ENCODE measurements at regions not wholly inside any gene's neighbourhood (a gene's known extent, or its start where the extent isn't known, plus 50 kb on each side); places are given as distances from the start of the nearest gene placed in this dataset.

- TF ChIP-seq, protein P1, sequence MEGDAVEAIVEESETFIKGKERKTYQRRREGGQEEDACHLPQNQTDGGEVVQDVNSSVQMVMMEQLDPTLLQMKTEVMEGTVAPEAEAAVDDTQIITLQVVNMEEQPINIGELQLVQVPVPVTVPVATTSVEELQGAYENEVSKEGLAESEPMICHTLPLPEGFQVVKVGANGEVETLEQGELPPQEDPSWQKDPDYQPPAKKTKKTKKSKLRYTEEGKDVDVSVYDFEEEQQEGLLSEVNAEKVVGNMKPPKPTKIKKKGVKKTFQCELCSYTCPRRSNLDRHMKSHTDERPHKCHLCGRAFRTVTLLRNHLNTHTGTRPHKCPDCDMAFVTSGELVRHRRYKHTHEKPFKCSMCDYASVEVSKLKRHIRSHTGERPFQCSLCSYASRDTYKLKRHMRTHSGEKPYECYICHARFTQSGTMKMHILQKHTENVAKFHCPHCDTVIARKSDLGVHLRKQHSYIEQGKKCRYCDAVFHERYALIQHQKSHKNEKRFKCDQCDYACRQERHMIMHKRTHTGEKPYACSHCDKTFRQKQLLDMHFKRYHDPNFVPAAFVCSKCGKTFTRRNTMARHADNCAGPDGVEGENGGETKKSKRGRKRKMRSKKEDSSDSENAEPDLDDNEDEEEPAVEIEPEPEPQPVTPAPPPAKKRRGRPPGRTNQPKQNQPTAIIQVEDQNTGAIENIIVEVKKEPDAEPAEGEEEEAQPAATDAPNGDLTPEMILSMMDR (IDR thresholded peaks at IDR 0.05; ENCODE audit: insufficient read depth, low read depth, low read length): peak; percentile 65
- no peak for TF ChIP-seq EZH2 (IDR thresholded peaks at IDR 0.05; ENCODE audit: insufficient read depth, low read length)
- no peaks in the 10 kb centered on the region for H3K27me3 ChIP-seq (ENCODE audit: insufficient read depth, low read length)
- no peaks in the 10 kb centered on the region for H3K79me2 ChIP-seq (ENCODE audit: insufficient read depth, low read length)
- no peak overlapping the region for H3K9ac ChIP-seq (ENCODE audit: low read length)
- H3K4me3 ChIP-seq (ENCODE audit: insufficient read depth, low read depth, low read length): no peak overlapping the region
- DNase-seq (ENCODE audit: low read depth) (no peak), FAIRE-seq (no peak)
- Mint-ChIP-seq H3K4me1 (ENCODE audit: low read depth, unreplicated experiment) (no peaks in the 10 kb centered on the region), H3K9me3 (ENCODE audit: unreplicated experiment) (no peaks in the 10 kb centered on the region), H3K36me3 (ENCODE audit: low read depth, unreplicated experiment) (peaks cover 2% of the 10 kb centered on the region), H3K27me3 (ENCODE audit: low read depth, unreplicated experiment) (peaks cover 4% of the 10 kb centered on the region), H3K4me3 (ENCODE audit: unreplicated experiment) (no peak overlapping the region), H3K27ac (ENCODE audit: unreplicated experiment) (no peak overlapping the region)
- no peak overlapping the region for H2AFZ ChIP-seq (ENCODE audit: low read depth, low read length)
- H3K27ac ChIP-seq (ENCODE audit: low read depth, low read length): no peak overlapping the region
- no peaks in the 10 kb centered on the region for H4K20me1 ChIP-seq (ENCODE audit: insufficient read depth, low read length)
- H3K36me3 ChIP-seq (ENCODE audit: insufficient read depth, low read length): no peaks in the 10 kb centered on the region
- H3K9me3 ChIP-seq (ENCODE audit: insufficient read depth, low read depth, low read length): no peaks in the 10 kb centered on the region
- H3K4me1 ChIP-seq (ENCODE audit: insufficient read depth, low read length): no peaks in the 10 kb centered on the region
- peak overlapping the region; percentile 32 for H3K4me2 ChIP-seq (ENCODE audit: low read length)
Observed at GRCh38 chr2:41698678-41699422, 349.0 kb upstream of the PKDCC start.

GRCh38 chr2:41701231-41701630 is 346.6 kb upstream of the PKDCC start:
- H2AFZ ChIP-seq (ENCODE audit: low read depth, low read length): no peak overlapping the region
- DNase-seq (ENCODE audit: low read depth) (no peak), FAIRE-seq (no peak)
- Mint-ChIP-seq H3K27me3 (ENCODE audit: low read depth, unreplicated experiment) (no peaks in the 10 kb centered on the region), H3K9me3 (ENCODE audit: unreplicated experiment) (no peaks in the 10 kb centered on the region), H3K4me3 (ENCODE audit: unreplicated experiment) (no peak overlapping the region), H3K27ac (ENCODE audit: unreplicated experiment) (no peak overlapping the region), H3K4me1 (ENCODE audit: low read depth, unreplicated experiment) (no peaks in the 10 kb centered on the region), H3K36me3 (ENCODE audit: low read depth, unreplicated experiment) (peaks cover 2% of the 10 kb centered on the region)
- H3K4me2 ChIP-seq (ENCODE audit: low read length): no peak overlapping the region
- no peak overlapping the region for H3K27ac ChIP-seq (ENCODE audit: low read depth, low read length)
- H3K27me3 ChIP-seq (ENCODE audit: insufficient read depth, low read length): no peaks in the 10 kb centered on the region
- H3K9me3 ChIP-seq (ENCODE audit: insufficient read depth, low read depth, low read length): no peaks in the 10 kb centered on the region
- no peak overlapping the region for H3K4me3 ChIP-seq (ENCODE audit: insufficient read depth, low read depth, low read length)
- TF ChIP-seq, protein P1 (IDR thresholded peaks at IDR 0.05; ENCODE audit: insufficient read depth, low read depth, low read length): no peak
- TF ChIP-seq EZH2 (IDR thresholded peaks at IDR 0.05; ENCODE audit: insufficient read depth, low read length): no peak
- H3K4me1 ChIP-seq (ENCODE audit: insufficient read depth, low read length): no peaks in the 10 kb centered on the region
- H3K9ac ChIP-seq (ENCODE audit: low read length): no peak overlapping the region
- no peaks in the 10 kb centered on the region for H4K20me1 ChIP-seq (ENCODE audit: insufficient read depth, low read length)
- no peaks in the 10 kb centered on the region for H3K79me2 ChIP-seq (ENCODE audit: insufficient read depth, low read length)
- no peaks in the 10 kb centered on the region for H3K36me3 ChIP-seq (ENCODE audit: insufficient read depth, low read length)

DNA sequence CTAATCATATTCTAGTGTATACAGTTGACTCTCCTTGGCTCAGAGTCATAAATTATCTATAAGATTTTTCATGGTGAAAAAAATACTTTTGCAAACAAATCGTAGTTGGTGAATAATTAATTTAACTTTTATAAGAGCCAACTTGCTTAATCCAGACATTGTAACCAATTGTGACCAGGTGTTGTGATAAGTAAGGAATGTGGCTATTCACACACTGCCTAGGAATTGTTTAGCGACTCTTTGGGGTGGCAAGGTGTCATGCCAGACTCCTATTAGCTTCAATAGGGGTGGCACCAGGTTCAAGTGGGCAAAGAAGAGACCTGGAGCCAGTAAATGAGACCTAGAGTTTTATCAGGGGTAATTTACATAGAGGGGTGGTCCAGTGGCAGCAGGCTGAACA is 344.7 kb upstream of the PKDCC start:
- H3K4me3 Mint-ChIP-seq (ENCODE audit: unreplicated experiment): no peak overlapping the region
- no peaks in the 10 kb centered on the region for H3K36me3 Mint-ChIP-seq (ENCODE audit: low read depth, unreplicated experiment)
- H3K27me3 Mint-ChIP-seq (ENCODE audit: low read depth, unreplicated experiment): peaks cover 2% of the 10 kb centered on the region
- H3K9me3 ChIP-seq (ENCODE audit: insufficient read depth, low read depth, low read length): no peaks in the 10 kb centered on the region
- H3K4me2 ChIP-seq (ENCODE audit: low read length): no peak overlapping the region
- no peaks in the 10 kb centered on the region for H3K4me1 ChIP-seq (ENCODE audit: insufficient read depth, low read length)
- no peaks in the 10 kb centered on the region for H3K4me1 Mint-ChIP-seq (ENCODE audit: low read depth, unreplicated experiment)
- H2AFZ ChIP-seq (ENCODE audit: low read depth, low read length): no peak overlapping the region
- FAIRE-seq (no peak), DNase-seq (ENCODE audit: low read depth) (no peak)
- no peak overlapping the region for H3K27ac ChIP-seq (ENCODE audit: low read depth, low read length)
- H3K4me3 ChIP-seq (ENCODE audit: insufficient read depth, low read depth, low read length): no peak overlapping the region
- H3K79me2 ChIP-seq (ENCODE audit: insufficient read depth, low read length): no peaks in the 10 kb centered on the region
- no peaks in the 10 kb centered on the region for H3K36me3 ChIP-seq (ENCODE audit: insufficient read depth, low read length)
- no peaks in the 10 kb centered on the region for H3K27me3 ChIP-seq (ENCODE audit: insufficient read depth, low read length)
- no peak overlapping the region for H3K27ac Mint-ChIP-seq (ENCODE audit: unreplicated experiment)
- TF ChIP-seq EZH2 (IDR thresholded peaks at IDR 0.05; ENCODE audit: insufficient read depth, low read length): no peak
- TF ChIP-seq, protein P1 (IDR thresholded peaks at IDR 0.05; ENCODE audit: insufficient read depth, low read depth, low read length): no peak
- no peak overlapping the region for H3K9ac ChIP-seq (ENCODE audit: low read length)
- no peaks in the 10 kb centered on the region for H3K9me3 Mint-ChIP-seq (ENCODE audit: unreplicated experiment)
- no peaks in the 10 kb centered on the region for H4K20me1 ChIP-seq (ENCODE audit: insufficient read depth, low read length)

All from astrocyte (in vitro differentiated cells and primary cell).